ENCODE measurements at regions not wholly inside any gene's neighbourhood (a gene's known extent, or its start where the extent isn't known, plus 50 kb on each side); places are given as distances from the start of the nearest gene placed in this dataset.

DNA sequence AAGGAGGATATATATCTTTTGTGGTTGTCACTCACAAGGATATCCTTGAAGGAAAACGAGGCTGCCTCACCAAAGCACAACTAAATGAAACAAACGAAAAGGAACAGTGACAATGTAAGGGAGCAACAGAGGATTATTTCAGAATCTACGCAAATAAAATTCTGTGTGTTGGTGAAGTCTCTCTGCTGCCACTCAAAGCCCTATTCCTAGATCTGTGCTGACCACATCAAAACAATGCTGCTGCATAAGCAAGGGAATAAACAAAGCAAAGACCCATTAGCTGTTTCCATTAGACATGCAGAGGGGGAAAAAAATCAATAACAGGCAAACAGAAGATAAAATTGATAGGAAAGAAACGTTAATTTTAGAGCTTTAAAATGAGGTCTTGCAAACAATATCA, 204.4 kb downstream of the MZT1 start:
- H3K27ac Mint-ChIP-seq = no peak overlapping the region
- no peaks in the 10 kb centered on the region for H3K9me3 Mint-ChIP-seq
- ATAC-seq = no peak

DNA sequence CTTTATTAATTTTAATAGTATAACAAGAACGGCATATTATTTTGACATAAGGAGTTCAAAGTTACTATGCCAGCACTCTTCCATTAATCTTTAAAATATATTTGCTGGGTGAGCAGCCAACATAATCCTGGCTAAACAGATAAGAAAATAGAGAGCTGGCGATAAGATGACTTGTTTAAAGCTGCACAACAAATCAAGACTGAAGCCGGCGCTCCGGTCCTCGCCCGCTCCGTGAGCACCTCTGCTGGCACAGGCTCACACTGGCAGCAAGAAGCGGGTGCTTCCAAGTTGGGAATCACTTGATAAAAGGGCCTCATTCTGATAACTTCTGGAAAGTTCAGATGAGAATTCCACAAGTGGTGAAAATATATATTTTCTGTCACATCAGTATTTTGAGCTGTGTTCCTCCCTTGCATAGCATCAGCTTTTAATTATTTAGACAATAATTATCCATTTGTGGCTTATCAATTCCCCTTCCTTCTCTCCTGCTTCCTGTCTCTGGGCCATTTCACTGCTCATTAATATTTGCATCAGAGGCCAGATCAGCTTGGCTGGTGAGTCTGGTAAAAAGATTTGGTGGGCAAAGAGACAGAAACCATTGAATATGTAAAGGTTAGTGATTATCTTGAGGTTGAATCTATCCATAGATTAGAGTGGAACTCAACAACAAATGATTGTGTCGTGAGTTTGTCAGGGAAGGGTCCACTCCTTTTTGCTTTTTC, 205.3 kb downstream of the MZT1 start:
- ATAC-seq (no peak), DNase-seq (ENCODE audit: low spot score in 2 of 2) (no peak)
- no peak overlapping the region for H3K27ac Mint-ChIP-seq
- H3K4me1 Mint-ChIP-seq = no peaks in the 10 kb centered on the region
- no peaks in the 10 kb centered on the region for H3K36me3 Mint-ChIP-seq
- H3K9me3 Mint-ChIP-seq = no peaks in the 10 kb centered on the region
- no peak overlapping the region for H3K4me3 Mint-ChIP-seq

More for the DNA sequence above, 204.4 kb downstream of the MZT1 start:
- Mint-ChIP-seq H3K36me3 (no peaks in the 10 kb centered on the region), H3K4me3 (no peak overlapping the region), H3K4me1 (no peaks in the 10 kb centered on the region)
- DNase-seq (ENCODE audit: low spot score in 2 of 2) = no peak

DNA sequence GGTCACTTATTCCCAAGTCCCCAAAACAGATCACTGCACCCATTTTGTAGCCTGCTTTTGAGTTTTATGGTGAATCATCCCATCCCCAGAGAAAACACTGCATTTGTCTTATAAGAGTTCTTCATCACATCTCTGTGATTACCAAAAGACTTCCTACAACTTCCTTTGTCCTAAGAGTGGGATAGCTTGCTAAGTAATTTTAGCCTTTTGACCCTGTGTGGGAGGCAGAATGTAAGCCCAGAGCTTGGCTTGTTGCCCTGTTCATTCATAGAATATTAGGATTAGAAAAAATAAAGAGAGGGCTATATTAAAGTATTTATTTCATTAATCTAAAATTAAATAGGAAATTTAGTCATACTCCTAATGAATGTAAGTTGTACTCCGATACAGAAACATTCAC, 213.3 kb downstream of the MZT1 start:
- Mint-ChIP-seq H3K4me1 (no peaks in the 10 kb centered on the region), H3K9me3 (peaks cover 2% of the 10 kb centered on the region), H3K4me3 (no peak overlapping the region), H3K36me3 (no peaks in the 10 kb centered on the region), H3K27ac (no peak overlapping the region)
- ATAC-seq (no peak), DNase-seq (ENCODE audit: low spot score in 2 of 2) (no peak)

- H3K4me1 Mint-ChIP-seq = no peaks in the 10 kb centered on the region
These were observed 219.0 kb downstream of the MZT1 start for GRCh38 chr13:72508392-72508791.

GRCh38 chr13:72507416-72508199, 219.8 kb downstream of the MZT1 start:
- ATAC-seq = no peak
- DNase-seq (ENCODE audit: low spot score in 2 of 2) = no peak
- H3K9me3 Mint-ChIP-seq = no peaks in the 10 kb centered on the region
- H3K4me1 Mint-ChIP-seq = no peaks in the 10 kb centered on the region
- H3K4me3 Mint-ChIP-seq = no peak overlapping the region
- no peaks in the 10 kb centered on the region for H3K36me3 Mint-ChIP-seq
- H3K27ac Mint-ChIP-seq = no peak overlapping the region

More at GRCh38 chr13:72508392-72508791, 219.0 kb downstream of the MZT1 start:
- ATAC-seq (no peak), DNase-seq (ENCODE audit: low spot score in 2 of 2) (no peak)
- no peak overlapping the region for H3K4me3 Mint-ChIP-seq
- H3K9me3 Mint-ChIP-seq = no peaks in the 10 kb centered on the region
- no peak overlapping the region for H3K27ac Mint-ChIP-seq
- H3K36me3 Mint-ChIP-seq = no peaks in the 10 kb centered on the region

- no peaks in the 10 kb centered on the region for H3K4me1 Mint-ChIP-seq
- no peak overlapping the region for H3K27ac Mint-ChIP-seq
- ATAC-seq (no peak), DNase-seq (ENCODE audit: low spot score in 2 of 2) (no peak)
- no peaks in the 10 kb centered on the region for H3K9me3 Mint-ChIP-seq
- no peak overlapping the region for H3K4me3 Mint-ChIP-seq
- no peaks in the 10 kb centered on the region for H3K36me3 Mint-ChIP-seq
These were observed 220.7 kb downstream of the MZT1 start for GRCh38 chr13:72506706-72507105.

DNA sequence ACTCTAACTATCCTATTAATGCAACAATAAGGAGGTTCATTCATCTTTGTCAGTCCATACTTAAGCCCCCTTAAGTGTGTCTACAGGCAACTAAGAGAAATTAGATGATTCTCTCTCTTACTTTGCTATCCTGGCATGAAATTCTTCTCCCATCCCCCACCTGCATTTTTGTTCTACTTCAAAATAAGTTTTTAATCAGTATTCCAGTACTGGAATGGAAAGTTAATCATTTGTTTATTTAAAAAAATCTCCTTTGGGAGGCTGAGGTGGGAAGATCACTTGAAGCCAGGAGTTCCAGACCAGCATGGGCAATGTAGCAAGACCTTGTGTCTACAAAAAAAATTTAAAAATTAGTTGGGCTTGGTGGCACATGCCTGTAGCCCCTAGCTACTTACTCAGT, 222.1 kb downstream of the MZT1 start:
- ATAC-seq = no peak
- no peaks in the 10 kb centered on the region for H3K36me3 Mint-ChIP-seq
- no peaks in the 10 kb centered on the region for H3K4me1 Mint-ChIP-seq
- H3K27ac Mint-ChIP-seq = no peak overlapping the region
- no peak overlapping the region for H3K4me3 Mint-ChIP-seq
- DNase-seq (ENCODE audit: low spot score in 2 of 2) = no peak
- no peaks in the 10 kb centered on the region for H3K9me3 Mint-ChIP-seq

- no peaks in the 10 kb centered on the region for H3K4me1 Mint-ChIP-seq
- no peak overlapping the region for H3K4me3 Mint-ChIP-seq
- no peaks in the 10 kb centered on the region for H3K9me3 Mint-ChIP-seq
- DNase-seq (ENCODE audit: low spot score in 2 of 2) (no peak), ATAC-seq (no peak)
- H3K27ac Mint-ChIP-seq = no peak overlapping the region
- no peaks in the 10 kb centered on the region for H3K36me3 Mint-ChIP-seq
These were observed 223.1 kb downstream of the MZT1 start for GRCh38 chr13:72504131-72504841.

GRCh38 chr13:72500851-72501250, 226.6 kb downstream of the MZT1 start:
- H3K27ac Mint-ChIP-seq = no peak overlapping the region
- ATAC-seq = no peak
- H3K36me3 Mint-ChIP-seq = no peaks in the 10 kb centered on the region
- H3K4me1 Mint-ChIP-seq = no peaks in the 10 kb centered on the region
- no peak overlapping the region for H3K4me3 Mint-ChIP-seq
- no peak for DNase-seq (ENCODE audit: low spot score in 2 of 2)
- no peaks in the 10 kb centered on the region for H3K9me3 Mint-ChIP-seq

- DNase-seq (ENCODE audit: low spot score in 2 of 2) (no peak), ATAC-seq (no peak)
- H3K9me3 Mint-ChIP-seq = peaks cover 2% of the 10 kb centered on the region
- no peak overlapping the region for H3K4me3 Mint-ChIP-seq
- H3K4me1 Mint-ChIP-seq = no peaks in the 10 kb centered on the region
- no peaks in the 10 kb centered on the region for H3K36me3 Mint-ChIP-seq
- H3K27ac Mint-ChIP-seq = no peak overlapping the region
These were observed 231.7 kb downstream of the MZT1 start for GRCh38 chr13:72495681-72496080.

DNA sequence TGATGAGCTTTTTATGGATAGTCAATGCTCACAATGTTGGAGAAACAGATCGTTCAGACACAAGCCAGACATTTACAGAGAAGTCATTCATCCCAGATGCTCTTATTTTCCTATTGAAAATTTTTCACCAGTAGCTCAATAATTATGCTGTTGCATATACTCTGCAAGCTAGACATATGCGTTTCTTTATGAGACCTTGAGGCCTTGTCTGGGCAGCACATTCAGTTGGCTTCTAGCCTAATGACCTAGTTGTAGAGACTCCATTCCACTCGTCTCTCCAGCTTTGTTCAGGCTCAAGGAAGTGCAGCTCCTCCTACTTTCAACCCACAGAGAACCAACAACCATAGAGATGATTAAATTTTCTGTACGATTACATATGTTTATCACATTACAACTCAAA, 237.7 kb downstream of the MZT1 start:
- Mint-ChIP-seq H3K9me3 (peaks cover 5% of the 10 kb centered on the region), H3K27ac (no peak overlapping the region), H3K4me1 (no peaks in the 10 kb centered on the region), H3K4me3 (no peak overlapping the region), H3K36me3 (no peaks in the 10 kb centered on the region)
- no peak for ATAC-seq
- no peak for DNase-seq (ENCODE audit: low spot score in 2 of 2)

DNA sequence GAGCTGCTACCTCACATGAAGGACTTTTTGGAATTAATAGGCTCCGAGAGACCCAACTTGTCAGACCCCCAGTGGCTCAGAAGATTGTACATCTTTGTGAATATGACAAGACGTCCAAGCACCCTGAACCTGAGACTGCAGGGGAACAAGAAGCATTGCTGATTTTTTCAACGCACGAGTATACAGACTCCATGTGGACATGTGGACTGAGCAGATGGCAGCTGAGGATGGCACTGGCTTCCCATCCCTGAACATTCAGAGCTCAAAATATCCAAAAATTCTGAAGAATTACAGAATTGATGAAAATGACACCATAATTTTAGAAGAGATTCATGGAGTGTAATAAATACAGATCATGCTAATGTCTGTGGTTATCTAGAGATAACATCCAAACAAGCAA, 254.1 kb downstream of the MZT1 start:
- DNase-seq (ENCODE audit: low spot score in 2 of 2) (no peak), ATAC-seq (no peak)
- peaks cover 12% of the 10 kb centered on the region for H3K9me3 Mint-ChIP-seq
- H3K4me3 Mint-ChIP-seq = no peak overlapping the region
- no peaks in the 10 kb centered on the region for H3K36me3 Mint-ChIP-seq
- H3K27ac Mint-ChIP-seq = no peak overlapping the region
- no peaks in the 10 kb centered on the region for H3K4me1 Mint-ChIP-seq

- DNase-seq (ENCODE audit: low spot score in 2 of 2) (no peak), ATAC-seq (no peak)
- peaks cover 16% of the 10 kb centered on the region for H3K9me3 Mint-ChIP-seq
- H3K4me1 Mint-ChIP-seq = no peaks in the 10 kb centered on the region
- no peak overlapping the region for H3K27ac Mint-ChIP-seq
- no peaks in the 10 kb centered on the region for H3K36me3 Mint-ChIP-seq
- no peak overlapping the region for H3K4me3 Mint-ChIP-seq
These were observed 257.5 kb downstream of the MZT1 start for GRCh38 chr13:72469906-72470305.

- DNase-seq (ENCODE audit: low spot score in 2 of 2) = no peak
- no peak overlapping the region for H3K27ac Mint-ChIP-seq
- peaks cover 13% of the 10 kb centered on the region for H3K9me3 Mint-ChIP-seq
- no peaks in the 10 kb centered on the region for H3K36me3 Mint-ChIP-seq
- ATAC-seq = no peak
- no peaks in the 10 kb centered on the region for H3K4me1 Mint-ChIP-seq
- H3K4me3 Mint-ChIP-seq = no peak overlapping the region
These were observed 263.9 kb downstream of the MZT1 start for GRCh38 chr13:72463561-72463960.

DNA sequence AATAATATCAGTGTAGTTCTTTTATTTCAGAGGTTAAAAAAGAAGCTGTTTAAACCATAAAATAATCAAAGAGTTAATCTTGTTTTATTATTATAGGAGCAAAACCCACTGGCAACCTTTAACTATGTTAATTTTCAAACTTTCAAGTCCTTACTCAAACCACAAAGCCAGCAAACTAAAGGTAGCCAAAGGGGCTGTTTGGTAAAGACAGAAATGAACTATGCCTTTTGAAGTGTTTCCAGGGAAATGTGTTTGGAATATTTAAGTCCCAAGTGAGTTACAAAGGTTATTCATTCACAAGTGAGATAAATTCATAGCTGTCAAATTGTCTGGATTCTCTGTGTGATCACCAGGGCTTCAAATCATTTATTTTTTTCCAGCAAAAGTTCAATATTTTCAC, 264.7 kb downstream of the MZT1 start:
- ATAC-seq = no peak
- peaks cover 11% of the 10 kb centered on the region for H3K9me3 Mint-ChIP-seq
- H3K4me3 Mint-ChIP-seq = no peak overlapping the region
- no peak overlapping the region for H3K27ac Mint-ChIP-seq
- H3K36me3 Mint-ChIP-seq = no peaks in the 10 kb centered on the region
- DNase-seq (ENCODE audit: low spot score in 2 of 2) = no peak
- no peaks in the 10 kb centered on the region for H3K4me1 Mint-ChIP-seq

GRCh38 chr13:72462166-72462565, 265.3 kb downstream of the MZT1 start:
- no peak overlapping the region for H3K27ac Mint-ChIP-seq
- no peak overlapping the region for H3K4me3 Mint-ChIP-seq
- peaks cover 7% of the 10 kb centered on the region for H3K9me3 Mint-ChIP-seq
- H3K36me3 Mint-ChIP-seq = no peaks in the 10 kb centered on the region
- ATAC-seq (no peak), DNase-seq (ENCODE audit: low spot score in 2 of 2) (no peak)
- H3K4me1 Mint-ChIP-seq = no peaks in the 10 kb centered on the region

Data from stimulated activated effector memory CD8-positive, alpha-beta T cell treated with anti-CD3 and anti-CD28 coated beads, Interleukin-12 subunit alpha, Interleukin-12 subunit beta, amount 100 ng/mL, for 72 hours (primary cell).